A549 (cell line): ENCODE measurements at regions not wholly inside any gene's neighbourhood (a gene's known extent, or its start where the extent isn't known, plus 50 kb on each side); places are given as distances from the start of the nearest gene placed in this dataset.

Source experiments
- ATAC-seq, 2 experiments: fragments of 200-7000 bp in 1 of 2; fragments of >200 bp in 1 of 2; cut with Nextera tagmentation in 1 of 2; cut with Tn5 transposase in 1 of 2; 3 replicates each; pipeline versions ENCODE4 v1.8.0 to v1.9.1; 2018 to 2020; ENCODE audit warnings: mild to moderate bottlenecking in 1 of 2, moderate library complexity in 1 of 2
- CTCF ChIA-PET: fragments of 300-600 bp; sonication (Branson Sonifier 250); formaldehyde crosslinking; extraction: SDS; loops from one replicate; lab custom pipeline; 2021; ENCODE audit warnings: antibody characterized with exemption, inconsistent platforms; lab: Yijun Ruan, JAX
- POLR2A ChIA-PET: fragments of 350-600 bp; formaldehyde crosslinking; extraction: SDS; loops from one replicate; lab custom pipeline; 2021; ENCODE audit warnings: antibody characterized with exemption, inconsistent platforms; lab: Yijun Ruan, JAX
- DNase-seq, 2 experiments: peaks; one replicate each; pipeline versions ENCODE4 v3.0.0 to v3.0.0-alpha.2; 2011 to 2016; ENCODE audit warnings: low read depth in 1 of 2, low spot score in 1 of 2
- FAIRE-seq: peaks from 2 replicates; lab custom pipeline; 2011; peaks lifted over from hg19 to GRCh38; lab: Jason Lieb, UNC
- H3K27ac ChIP-seq, 2 experiments: fragments of >200 bp; sonication (Bioruptor Twin); formaldehyde crosslinking; 3 replicates each; pipeline ENCODE4 v1.5.1; 2016 to 2017
- H3K4me1 ChIP-seq: fragments of >200 bp; sonication (Bioruptor Twin); formaldehyde crosslinking; 3 replicates; pipeline ENCODE4 v1.6.1; 2016
- H3K4me2 ChIP-seq: fragments of >200 bp; sonication (Bioruptor Twin); formaldehyde crosslinking; 3 replicates; pipeline ENCODE4 v1.6.1; 2016
- H3K4me3 ChIP-seq: fragments of >200 bp; sonication (Bioruptor Twin); formaldehyde crosslinking; 3 replicates; pipeline ENCODE4 v1.5.1; 2016
- H3K9me3 ChIP-seq: fragments of >200 bp; sonication (Bioruptor Twin); formaldehyde crosslinking; 3 replicates; pipeline ENCODE4 v1.6.1; 2016
- ATOH8 ChIP-seq: fragments of 250-450 bp; sonication (Bioruptor Pico); IDR thresholded peaks from 2 replicates; pipeline ENCODE4 v1.5.0; 2020; ENCODE audit warnings: low read depth, mild to moderate bottlenecking, moderate library complexity
- BHLHE40 ChIP-seq: IDR thresholded peaks from 2 replicates; pipeline ENCODE4 v1.6.1; 2012; ENCODE audit warnings: low read depth, low read length, inconsistent platforms
- CHD2 ChIP-seq: fragments of 150-350 bp; IDR thresholded peaks from 2 replicates; pipeline ENCODE4 v1.6.1; 2014; ENCODE audit warnings: low read length; ENCODE audit not compliant: partially characterized antibody
- CTCF ChIP-seq: fragments of >200 bp; sonication (Bioruptor Twin); formaldehyde crosslinking; IDR thresholded peaks from 3 replicates; pipeline ENCODE4 v1.5.1; 2016
- EHMT2 ChIP-seq: fragments of 200-600 bp; sonication (generic); IDR thresholded peaks from 2 replicates; pipeline ENCODE4 v1.6.1; 2016; ENCODE audit warnings: antibody characterized with exemption, low read depth, mild to moderate bottlenecking, moderate library complexity
- EP300 ChIP-seq, 2 experiments: fragments of >200 bp; sonication (Bioruptor Twin); formaldehyde crosslinking; IDR thresholded peaks; 2 replicates in 1 of 2; 3 replicates in 1 of 2; pipeline ENCODE4 v1.6.1; 2016 to 2017
- FOSL2 ChIP-seq, 2 experiments: fragments of 450-650 bp in 1 of 2; fragments of >200 bp in 1 of 2; sonication (Bioruptor Twin) in 1 of 2; formaldehyde crosslinking; IDR thresholded peaks; 2 replicates each; pipeline versions ENCODE4 v1.5.0 to v1.6.1; 2016 to 2020; ENCODE audit warnings: mild to moderate bottlenecking in 1 of 2, moderate library complexity in 1 of 2
- FOXS1 ChIP-seq: fragments of 250-450 bp; sonication (Bioruptor Pico); IDR thresholded peaks from 2 replicates; pipeline ENCODE4 v1.5.0; 2020; ENCODE audit warnings: mild to moderate bottlenecking, moderate library complexity
- HEYL ChIP-seq: fragments of 250-450 bp; sonication (Bioruptor Pico); IDR thresholded peaks from 2 replicates; pipeline ENCODE4 v1.8.0; 2021; ENCODE audit warnings: mild to moderate bottlenecking, moderate library complexity
- HOXA7 ChIP-seq: fragments of 250-450 bp; sonication (Bioruptor Pico); IDR thresholded peaks from 2 replicates; pipeline ENCODE4 v1.5.0; 2020; ENCODE audit warnings: mild to moderate bottlenecking, moderate library complexity
- HOXB13 ChIP-seq: fragments of 250-450 bp; sonication (Bioruptor Pico); IDR thresholded peaks from 2 replicates; pipeline ENCODE4 v1.5.0; 2020; ENCODE audit warnings: low read depth, mild to moderate bottlenecking, moderate library complexity
- JUN ChIP-seq, 2 experiments: fragments of >200 bp; sonication (Bioruptor Twin); formaldehyde crosslinking; IDR thresholded peaks; 2 replicates in 1 of 2; 3 replicates in 1 of 2; pipeline ENCODE4 v1.6.1; 2016 to 2017
- JUNB ChIP-seq: fragments of >200 bp; sonication (Bioruptor Twin); formaldehyde crosslinking; IDR thresholded peaks from 2 replicates; pipeline ENCODE4 v1.6.1; 2016
- MAZ ChIP-seq: fragments of 150-350 bp; IDR thresholded peaks from 2 replicates; pipeline ENCODE4 v1.6.1; 2014; ENCODE audit warnings: antibody characterized with exemption, low read depth, low read length, borderline replicate concordance
- MYC ChIP-seq: IDR thresholded peaks from 2 replicates; pipeline ENCODE4 v1.6.1; 2012; ENCODE audit warnings: mild to moderate bottlenecking, inconsistent platforms, low read length, improper control_type of control experiment, borderline replicate concordance
- NFE2L2 ChIP-seq: fragments of 150-350 bp; conservative IDR thresholded peaks from 2 replicates; pipeline ENCODE4 v1.6.1; 2014; ENCODE audit warnings: low read length
- NPAS2 ChIP-seq: fragments of 250-450 bp; sonication (Bioruptor Pico); IDR thresholded peaks from 2 replicates; pipeline ENCODE4 v1.8.0; 2022; ENCODE audit warnings: mild to moderate bottlenecking, moderate library complexity, borderline replicate concordance
- RCOR1 ChIP-seq: fragments of 150-350 bp; IDR thresholded peaks from 2 replicates; pipeline ENCODE4 v1.6.1; 2014; ENCODE audit warnings: antibody characterized with exemption, low read length, low read depth
- TFCP2L1 ChIP-seq: fragments of 250-450 bp; sonication (Bioruptor Pico); IDR thresholded peaks from 2 replicates; pipeline ENCODE4 v1.5.0; 2021; ENCODE audit warnings: mild to moderate bottlenecking
- USF2 ChIP-seq: fragments of 450-650 bp; IDR thresholded peaks from 2 replicates; pipeline ENCODE4 v1.6.1; 2014; ENCODE audit warnings: antibody characterized with exemption
- WGBS: methylation state at CpG from one replicate; pipeline ENCODE4 v1.1.6; 2017; ENCODE audit errors: missing lambda C conversion rate; 5-methylcytosine and 5-hydroxymethylcytosine counted together
- TF ChIP-seq, protein P1 (sequence below): IDR thresholded peaks from 2 replicates; pipeline ENCODE4 v1.6.1; 2012
- TF ChIP-seq, protein P2 (sequence below): fragments of 250-450 bp; sonication (Bioruptor Pico); IDR thresholded peaks from 2 replicates; pipeline ENCODE4 v1.5.0; 2021; ENCODE audit warnings: mild to moderate bottlenecking, moderate library complexity, borderline replicate concordance
- TF ChIP-seq, protein P3 (sequence below): fragments of 200-600 bp; sonication (generic); IDR thresholded peaks from 2 replicates; pipeline ENCODE4 v1.6.1; 2016; ENCODE audit warnings: antibody characterized with exemption, mild to moderate bottlenecking, moderate library complexity

- no peak for TF ChIP-seq CTCF
- TF ChIP-seq NPAS2 = no peak
- TF ChIP-seq USF2 = no peak
- TF ChIP-seq, all 56 proteins: peak for 0
Observed at GRCh38 chr2:198975779-198976178, 482.0 kb downstream of the SATB2 start (continued).

- DNase-seq = no peak
- 0% methylated on average over 2 of the region's 2 CpGs for WGBS
- Histone ChIP-seq H3K9me3 (no peaks in the 10 kb centered on the region), H3K27ac (no peak overlapping the region), H3K4me2 (no peak overlapping the region), H3K4me3 (no peak overlapping the region), H3K4me1 (no peaks in the 10 kb centered on the region)
- no peak for ATAC-seq
- no peak for TF ChIP-seq FOXS1 (CRISPR knock-in tag)
- TF ChIP-seq JUNB = no peak
- TF ChIP-seq MAZ = no peak
- TF ChIP-seq HEYL (CRISPR knock-in tag) = no peak
- no peak for TF ChIP-seq ATOH8 (CRISPR knock-in tag)
- FAIRE-seq = no peak
- POLR2A ChIA-PET = no interaction called here
- CTCF ChIA-PET = no interaction called here
Observed at GRCh38 chr2:198973785-198974184, 484.0 kb downstream of the SATB2 start.

DNA sequence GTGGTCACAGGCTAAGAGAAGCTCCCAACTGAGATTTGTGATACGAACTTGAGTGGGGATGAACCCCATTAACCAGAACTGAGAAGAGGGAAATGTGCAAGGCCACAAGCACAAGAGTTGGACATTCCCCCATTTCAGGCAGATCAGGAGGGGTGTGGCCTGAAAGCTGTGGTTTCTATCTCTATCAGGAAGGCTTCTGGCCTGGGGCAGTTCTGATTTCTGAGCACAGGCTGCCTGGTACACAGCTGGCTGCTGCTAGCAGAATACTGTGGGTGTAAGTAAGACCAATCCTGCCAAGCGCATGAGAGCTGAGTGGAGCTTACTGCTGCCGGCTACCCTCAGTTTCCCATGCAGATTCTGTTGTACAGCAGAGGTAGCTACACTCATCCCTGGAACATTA is 484.6 kb downstream of the SATB2 start:
- POLR2A ChIA-PET = no interaction called here
- Histone ChIP-seq H3K9me3 (no peaks in the 10 kb centered on the region), H3K27ac (no peak overlapping the region), H3K4me3 (no peak overlapping the region), H3K4me1 (no peaks in the 10 kb centered on the region), H3K4me2 (no peak overlapping the region)
- FAIRE-seq (no peak), ATAC-seq (no peak), DNase-seq (no peak)
- CTCF ChIA-PET = no interaction called here
- 18% methylated on average over 2 of the region's 3 CpGs for WGBS
- TF ChIP-seq TFCP2L1 (CRISPR knock-in tag) = no peak
- TF ChIP-seq EHMT2 = no peak
- no peak for TF ChIP-seq MYC
- TF ChIP-seq, protein P1, sequence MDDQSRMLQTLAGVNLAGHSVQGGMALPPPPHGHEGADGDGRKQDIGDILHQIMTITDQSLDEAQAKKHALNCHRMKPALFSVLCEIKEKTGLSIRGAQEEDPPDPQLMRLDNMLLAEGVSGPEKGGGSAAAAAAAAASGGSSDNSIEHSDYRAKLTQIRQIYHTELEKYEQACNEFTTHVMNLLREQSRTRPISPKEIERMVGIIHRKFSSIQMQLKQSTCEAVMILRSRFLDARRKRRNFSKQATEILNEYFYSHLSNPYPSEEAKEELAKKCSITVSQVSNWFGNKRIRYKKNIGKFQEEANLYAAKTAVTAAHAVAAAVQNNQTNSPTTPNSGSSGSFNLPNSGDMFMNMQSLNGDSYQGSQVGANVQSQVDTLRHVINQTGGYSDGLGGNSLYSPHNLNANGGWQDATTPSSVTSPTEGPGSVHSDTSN = no peak
- no peak for TF ChIP-seq EP300 (IDR thresholded peaks at IDR 0.05)
- no peak for TF ChIP-seq CHD2
- no peak for TF ChIP-seq RCOR1
- no peak for TF ChIP-seq HOXB13 (CRISPR knock-in tag)
- no peak for TF ChIP-seq NFE2L2
- TF ChIP-seq, protein P2, sequence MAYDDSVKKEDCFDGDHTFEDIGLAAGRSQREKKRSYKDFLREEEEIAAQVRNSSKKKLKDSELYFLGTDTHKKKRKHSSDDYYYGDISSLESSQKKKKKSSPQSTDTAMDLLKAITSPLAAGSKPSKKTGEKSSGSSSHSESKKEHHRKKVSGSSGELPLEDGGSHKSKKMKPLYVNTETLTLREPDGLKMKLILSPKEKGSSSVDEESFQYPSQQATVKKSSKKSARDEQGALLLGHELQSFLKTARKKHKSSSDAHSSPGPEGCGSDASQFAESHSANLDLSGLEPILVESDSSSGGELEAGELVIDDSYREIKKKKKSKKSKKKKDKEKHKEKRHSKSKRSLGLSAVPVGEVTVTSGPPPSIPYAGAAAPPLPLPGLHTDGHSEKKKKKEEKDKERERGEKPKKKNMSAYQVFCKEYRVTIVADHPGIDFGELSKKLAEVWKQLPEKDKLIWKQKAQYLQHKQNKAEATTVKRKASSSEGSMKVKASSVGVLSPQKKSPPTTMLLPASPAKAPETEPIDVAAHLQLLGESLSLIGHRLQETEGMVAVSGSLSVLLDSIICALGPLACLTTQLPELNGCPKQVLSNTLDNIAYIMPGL = no peak
- TF ChIP-seq HOXA7 (CRISPR knock-in tag) = no peak
- TF ChIP-seq, protein P3, sequence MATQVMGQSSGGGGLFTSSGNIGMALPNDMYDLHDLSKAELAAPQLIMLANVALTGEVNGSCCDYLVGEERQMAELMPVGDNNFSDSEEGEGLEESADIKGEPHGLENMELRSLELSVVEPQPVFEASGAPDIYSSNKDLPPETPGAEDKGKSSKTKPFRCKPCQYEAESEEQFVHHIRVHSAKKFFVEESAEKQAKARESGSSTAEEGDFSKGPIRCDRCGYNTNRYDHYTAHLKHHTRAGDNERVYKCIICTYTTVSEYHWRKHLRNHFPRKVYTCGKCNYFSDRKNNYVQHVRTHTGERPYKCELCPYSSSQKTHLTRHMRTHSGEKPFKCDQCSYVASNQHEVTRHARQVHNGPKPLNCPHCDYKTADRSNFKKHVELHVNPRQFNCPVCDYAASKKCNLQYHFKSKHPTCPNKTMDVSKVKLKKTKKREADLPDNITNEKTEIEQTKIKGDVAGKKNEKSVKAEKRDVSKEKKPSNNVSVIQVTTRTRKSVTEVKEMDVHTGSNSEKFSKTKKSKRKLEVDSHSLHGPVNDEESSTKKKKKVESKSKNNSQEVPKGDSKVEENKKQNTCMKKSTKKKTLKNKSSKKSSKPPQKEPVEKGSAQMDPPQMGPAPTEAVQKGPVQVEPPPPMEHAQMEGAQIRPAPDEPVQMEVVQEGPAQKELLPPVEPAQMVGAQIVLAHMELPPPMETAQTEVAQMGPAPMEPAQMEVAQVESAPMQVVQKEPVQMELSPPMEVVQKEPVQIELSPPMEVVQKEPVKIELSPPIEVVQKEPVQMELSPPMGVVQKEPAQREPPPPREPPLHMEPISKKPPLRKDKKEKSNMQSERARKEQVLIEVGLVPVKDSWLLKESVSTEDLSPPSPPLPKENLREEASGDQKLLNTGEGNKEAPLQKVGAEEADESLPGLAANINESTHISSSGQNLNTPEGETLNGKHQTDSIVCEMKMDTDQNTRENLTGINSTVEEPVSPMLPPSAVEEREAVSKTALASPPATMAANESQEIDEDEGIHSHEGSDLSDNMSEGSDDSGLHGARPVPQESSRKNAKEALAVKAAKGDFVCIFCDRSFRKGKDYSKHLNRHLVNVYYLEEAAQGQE = no peak
- TF ChIP-seq JUN (IDR thresholded peaks at IDR 0.05) = no peak
- TF ChIP-seq FOSL2 (IDR thresholded peaks at IDR 0.05) = no peak
- no peak for TF ChIP-seq FOSL2 (CRISPR knock-in tag; IDR thresholded peaks at IDR 0.05)
- TF ChIP-seq BHLHE40 = no peak
